Chondrocyte (in vitro differentiated cells): ENCODE measurements at regions not wholly inside any gene's neighbourhood (a gene's known extent, or its start where the extent isn't known, plus 50 kb on each side); places are given as distances from the start of the nearest gene placed in this dataset.

Experiments
- DNase-seq: peaks from one replicate; pipeline ENCODE4 v3.0.0; 2021; ENCODE audit warnings: mixed read lengths, low spot score
- H3K27ac Mint-ChIP-seq: one replicate; pipeline ENCODE4 v1.8.0; 2021; ENCODE audit warnings: mild to moderate bottlenecking, moderate library complexity, mixed read lengths; ENCODE audit not compliant: unreplicated experiment
- H3K27me3 Mint-ChIP-seq: 2 replicates; pipeline ENCODE4 v1.8.0; 2021; ENCODE audit warnings: low read depth, mixed read lengths
- H3K36me3 Mint-ChIP-seq: 2 replicates; pipeline ENCODE4 v1.8.0; 2021; ENCODE audit warnings: low read depth, mixed read lengths
- H3K4me1 Mint-ChIP-seq: 2 replicates; pipeline ENCODE4 v1.8.0; 2021; ENCODE audit warnings: low read depth, mild to moderate bottlenecking, mixed read lengths
- H3K4me3 Mint-ChIP-seq: one replicate; pipeline ENCODE4 v1.8.0; 2021; ENCODE audit warnings: mild to moderate bottlenecking, moderate library complexity, mixed read lengths; ENCODE audit not compliant: unreplicated experiment
- H3K9me3 Mint-ChIP-seq: 2 replicates; pipeline ENCODE4 v1.8.0; 2021; ENCODE audit warnings: low read depth, mixed read lengths
- CTCF ChIP-seq: fragments of 200-600 bp; sonication (generic); IDR thresholded peaks from 2 replicates; pipeline ENCODE4 v1.5.0; 2021; ENCODE audit warnings: antibody characterized with exemption, mild to moderate bottlenecking, moderate library complexity

DNA sequence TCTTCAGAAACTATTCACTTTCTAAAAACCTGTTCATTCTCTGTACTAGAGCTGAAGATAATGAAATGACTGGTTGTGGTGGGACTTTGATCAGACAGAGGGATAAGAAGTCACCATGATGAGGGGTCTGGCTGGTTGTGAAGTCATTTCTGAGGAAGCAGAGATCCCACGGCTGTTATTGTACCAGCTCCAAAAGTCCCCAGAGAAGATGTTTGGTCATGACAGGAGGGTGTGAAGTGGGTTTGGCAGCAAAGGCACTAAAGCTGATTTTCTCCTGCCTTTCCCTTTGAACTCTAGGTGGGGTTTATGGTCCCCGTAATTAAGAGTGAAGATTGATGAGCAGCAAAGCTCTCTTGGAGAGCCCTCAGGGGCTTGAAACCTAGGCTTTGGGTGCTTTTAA lies 103.1 kb upstream of the CACHD1 start:
- no peak for DNase-seq
- no peak overlapping the region for H3K27ac Mint-ChIP-seq
- H3K36me3 Mint-ChIP-seq: no peaks in the 10 kb centered on the region
- peaks cover 6% of the 10 kb centered on the region for H3K27me3 Mint-ChIP-seq
- H3K4me1 Mint-ChIP-seq: no peaks in the 10 kb centered on the region
- H3K9me3 Mint-ChIP-seq: peaks cover 2% of the 10 kb centered on the region
- H3K4me3 Mint-ChIP-seq: no peak overlapping the region
- TF ChIP-seq CTCF: no peak

DNA sequence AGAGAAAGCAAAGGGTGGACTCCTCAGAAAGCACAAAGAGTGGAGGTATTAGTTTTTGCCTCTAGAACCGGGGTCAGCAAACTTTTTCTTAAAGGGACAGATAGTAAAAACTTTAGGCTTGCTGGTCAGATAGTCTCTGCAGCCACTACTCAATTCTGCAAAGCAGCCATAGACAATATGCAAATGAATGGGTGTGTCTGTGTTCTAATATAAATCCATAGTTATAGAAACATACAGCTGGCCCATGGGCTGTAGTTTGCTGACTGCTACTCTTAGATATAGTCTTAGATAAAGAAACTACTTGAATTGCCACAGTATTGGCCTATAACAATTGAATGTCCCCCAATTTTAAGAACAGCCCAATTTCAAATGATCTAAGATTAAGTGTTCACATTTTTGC lies 101.6 kb upstream of the CACHD1 start:
- no peaks in the 10 kb centered on the region for H3K4me1 Mint-ChIP-seq
- H3K9me3 Mint-ChIP-seq: peaks cover 2% of the 10 kb centered on the region
- peaks cover 6% of the 10 kb centered on the region for H3K27me3 Mint-ChIP-seq
- no peak for TF ChIP-seq CTCF
- no peak overlapping the region for H3K27ac Mint-ChIP-seq
- no peak overlapping the region for H3K4me3 Mint-ChIP-seq
- DNase-seq: no peak
- H3K36me3 Mint-ChIP-seq: no peaks in the 10 kb centered on the region

- H3K27ac Mint-ChIP-seq: no peak overlapping the region
- H3K36me3 Mint-ChIP-seq: no peaks in the 10 kb centered on the region
- no peaks in the 10 kb centered on the region for H3K4me1 Mint-ChIP-seq
- peaks cover 2% of the 10 kb centered on the region for H3K27me3 Mint-ChIP-seq
- peak; percentile 29 for TF ChIP-seq CTCF
- no peak overlapping the region for H3K4me3 Mint-ChIP-seq
- H3K9me3 Mint-ChIP-seq: peaks cover 15% of the 10 kb centered on the region
- no peak for DNase-seq
Measured at GRCh38 chr1:64378826-64379225, 91.1 kb upstream of the CACHD1 start.

GRCh38 chr1:64387389-64388285 lies 82.3 kb upstream of the CACHD1 start:
- H3K36me3 Mint-ChIP-seq: no peaks in the 10 kb centered on the region
- no peak overlapping the region for H3K27ac Mint-ChIP-seq

GRCh38 chr1:64388336-64388735 lies 81.6 kb upstream of the CACHD1 start:
- no peak overlapping the region for H3K27ac Mint-ChIP-seq
- H3K9me3 Mint-ChIP-seq: peaks cover 4% of the 10 kb centered on the region
- H3K4me3 Mint-ChIP-seq: no peak overlapping the region
- no peaks in the 10 kb centered on the region for H3K36me3 Mint-ChIP-seq
- no peak for DNase-seq
- TF ChIP-seq CTCF: no peak
- no peaks in the 10 kb centered on the region for H3K4me1 Mint-ChIP-seq
- peaks cover 14% of the 10 kb centered on the region for H3K27me3 Mint-ChIP-seq

More at GRCh38 chr1:64387389-64388285, 82.3 kb upstream of the CACHD1 start:
- no peaks in the 10 kb centered on the region for H3K4me1 Mint-ChIP-seq
- DNase-seq: no peak
- H3K9me3 Mint-ChIP-seq: peaks cover 4% of the 10 kb centered on the region
- H3K27me3 Mint-ChIP-seq: peaks cover 14% of the 10 kb centered on the region
- no peak overlapping the region for H3K4me3 Mint-ChIP-seq
- no peak for TF ChIP-seq CTCF
